Lung (tissue), 11 donors: ENCODE measurements at regions not wholly inside any gene's neighbourhood (a gene's known extent, or its start where the extent isn't known, plus 50 kb on each side); places are given as distances from the start of the nearest gene placed in this dataset.

ENCODE experiments used
- ATAC-seq: fragments of 200-7000 bp; cut with Tn5 transposase; one replicate; pipeline ENCODE4 v1.9.1; 2020; ENCODE audit warnings: moderate number of reproducible peaks; ENCODE audit not compliant: insufficient read depth, low FRiP score
- DNase-seq, 3 donors: peaks; one replicate each; pipeline ENCODE4 v3.0.0-alpha.2; 2013 to 2017
- H3K27ac ChIP-seq, 2 donors: one replicate each; pipeline ENCODE4 v1.5.1; 2013; ENCODE audit warnings: mild to moderate bottlenecking in 2 of 2, moderate library complexity in 2 of 2, control low read depth in 1 of 2, inconsistent platforms in 1 of 2, low read depth in 1 of 2, low read length in 1 of 2
- H3K27me3 ChIP-seq, 3 donors: one replicate each; pipeline ENCODE4 v1.5.1; 2013; ENCODE audit warnings: low read length in 2 of 3; ENCODE audit not compliant: control insufficient read depth in 3 of 3, insufficient read depth in 3 of 3
- H3K36me3 ChIP-seq, 4 donors: one replicate each; pipeline ENCODE4 v1.5.1; 2013; ENCODE audit warnings: low read length in 4 of 4, mild to moderate bottlenecking in 1 of 4, moderate library complexity in 1 of 4; ENCODE audit not compliant: control insufficient read depth in 4 of 4, insufficient read depth in 4 of 4
- H3K4me1 ChIP-seq, 5 donors: one replicate each; pipeline ENCODE4 v1.5.1; 2013; ENCODE audit warnings: low read length in 5 of 5, mild to moderate bottlenecking in 2 of 5, moderate library complexity in 1 of 5; ENCODE audit not compliant: control insufficient read depth in 5 of 5, insufficient read depth in 5 of 5
- H3K4me3 ChIP-seq: one replicate; pipeline ENCODE4 v1.5.1; 2013; ENCODE audit warnings: mild to moderate bottlenecking, control low read depth, moderate library complexity
- H3K9ac ChIP-seq, 2 donors: one replicate each; pipeline ENCODE4 v1.5.1; 2013; ENCODE audit warnings: low read length in 2 of 2, control low read depth in 1 of 2; ENCODE audit not compliant: insufficient read depth in 1 of 2
- H3K9me3 ChIP-seq, 4 donors: one replicate each; pipeline ENCODE4 v1.5.1; 2013; ENCODE audit warnings: low read length in 3 of 4, mild to moderate bottlenecking in 1 of 4, moderate library complexity in 1 of 4; ENCODE audit not compliant: control insufficient read depth in 4 of 4, insufficient read depth in 3 of 4
- WGBS, 2 donors: extraction: QIAGEN DNeasy Blood & Tissue Kit; methylation state at CpG; one replicate each; pipeline ENCODE4 v1.1.7; 2013; 5-methylcytosine and 5-hydroxymethylcytosine counted together
- TF ChIP-seq, protein P1 (sequence below): IDR thresholded peaks from 2 replicates; pipeline ENCODE4 v1.5.1; 2012; ENCODE audit warnings: mild to moderate bottlenecking; ENCODE audit errors: control extremely low read depth, extremely low read depth
- donor health status: control.
- donor health status: control.
- donor health status: Bipolar disorder and iron deficiency.
- donor health status: healthy.
- donor health status: DM: yes; HTN: yes; CAD: no.

DNA sequence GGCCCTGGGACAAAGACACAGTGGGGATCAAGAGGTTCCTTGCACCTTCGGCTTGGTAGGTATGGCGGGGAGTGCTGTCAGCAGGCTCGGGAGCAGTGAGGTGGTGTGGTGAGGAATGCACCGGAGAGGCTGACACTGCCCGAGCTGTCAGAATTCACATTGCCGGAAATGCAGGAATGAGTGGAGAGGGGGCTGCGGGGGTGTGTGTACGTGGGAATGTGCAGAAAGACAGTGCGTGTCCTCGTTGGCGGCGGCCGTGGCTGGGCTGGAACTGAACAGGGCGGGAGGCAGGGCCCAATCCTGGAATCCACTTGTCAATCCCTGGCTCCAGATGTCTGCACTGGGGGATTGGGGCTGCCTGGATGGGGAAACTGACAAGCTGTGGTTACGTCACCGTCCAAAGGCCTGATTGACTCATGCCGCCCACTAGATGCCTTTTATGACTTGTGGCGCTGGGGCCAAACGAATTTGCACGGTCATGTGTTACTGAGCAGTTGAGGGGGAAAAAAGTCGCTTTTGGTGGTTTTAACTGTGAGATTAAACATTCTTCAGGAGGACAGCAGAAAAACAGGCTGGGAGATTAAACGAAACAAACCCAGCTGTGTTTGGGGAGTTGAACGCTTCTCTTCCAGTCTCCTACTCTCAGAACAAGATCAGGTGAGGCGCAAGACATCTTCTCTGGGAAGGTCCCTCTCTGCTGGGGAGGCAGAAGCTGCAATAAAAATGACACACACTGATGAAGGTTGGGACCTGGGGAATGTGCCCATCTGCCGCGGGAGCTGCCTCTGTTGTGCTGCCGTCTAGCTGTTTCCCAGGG is 189.4 kb upstream of the GLI2 start:
- H3K9me3 ChIP-seq = no peaks in the 10 kb centered on the region
- H3K9ac ChIP-seq = peak overlapping the region in 1 of 2 donors; percentile 19
- H3K4me1 ChIP-seq = peaks cover 4 to 10% (median 8%) of the 10 kb centered on the region in 5 donors
- ATAC-seq = no peak
- no peaks in the 10 kb centered on the region for H3K27me3 ChIP-seq
- no peak overlapping the region for H3K4me3 ChIP-seq
- 68 to 74% methylated on average over 27 of the region's 27 CpGs for WGBS, 2 donors
- peak; percentile 48 to 65 (median 49) for DNase-seq
- H3K27ac ChIP-seq = no peak overlapping the region
- TF ChIP-seq, protein P1, sequence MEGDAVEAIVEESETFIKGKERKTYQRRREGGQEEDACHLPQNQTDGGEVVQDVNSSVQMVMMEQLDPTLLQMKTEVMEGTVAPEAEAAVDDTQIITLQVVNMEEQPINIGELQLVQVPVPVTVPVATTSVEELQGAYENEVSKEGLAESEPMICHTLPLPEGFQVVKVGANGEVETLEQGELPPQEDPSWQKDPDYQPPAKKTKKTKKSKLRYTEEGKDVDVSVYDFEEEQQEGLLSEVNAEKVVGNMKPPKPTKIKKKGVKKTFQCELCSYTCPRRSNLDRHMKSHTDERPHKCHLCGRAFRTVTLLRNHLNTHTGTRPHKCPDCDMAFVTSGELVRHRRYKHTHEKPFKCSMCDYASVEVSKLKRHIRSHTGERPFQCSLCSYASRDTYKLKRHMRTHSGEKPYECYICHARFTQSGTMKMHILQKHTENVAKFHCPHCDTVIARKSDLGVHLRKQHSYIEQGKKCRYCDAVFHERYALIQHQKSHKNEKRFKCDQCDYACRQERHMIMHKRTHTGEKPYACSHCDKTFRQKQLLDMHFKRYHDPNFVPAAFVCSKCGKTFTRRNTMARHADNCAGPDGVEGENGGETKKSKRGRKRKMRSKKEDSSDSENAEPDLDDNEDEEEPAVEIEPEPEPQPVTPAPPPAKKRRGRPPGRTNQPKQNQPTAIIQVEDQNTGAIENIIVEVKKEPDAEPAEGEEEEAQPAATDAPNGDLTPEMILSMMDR = no peak
- H3K36me3 ChIP-seq = no peaks in the 10 kb centered on the region

DNA sequence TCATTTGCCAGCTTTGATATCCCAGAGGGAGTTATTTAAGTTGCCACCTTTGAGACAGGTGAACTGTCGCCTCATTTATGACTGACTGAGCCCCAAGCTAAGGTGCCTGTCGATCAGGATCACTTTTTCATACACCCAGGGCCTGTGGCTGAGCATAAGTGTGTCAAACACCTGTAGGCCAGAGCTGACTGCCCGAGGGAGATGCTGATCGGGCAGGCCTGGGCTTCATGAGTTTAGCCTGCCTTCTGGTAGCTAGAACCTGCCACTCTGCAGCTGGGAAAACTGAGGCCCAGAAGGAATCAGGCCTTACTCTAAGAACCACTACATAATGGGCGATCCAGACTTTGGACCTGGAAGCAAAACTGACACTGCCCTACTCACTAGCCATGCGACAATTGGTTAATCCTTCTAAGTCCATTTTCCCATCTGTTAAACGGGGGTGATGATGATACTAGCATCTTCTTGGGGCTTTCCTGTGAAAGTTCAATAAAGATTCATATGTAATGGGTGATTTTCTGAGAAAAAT is 188.7 kb upstream of the GLI2 start:
- Histone ChIP-seq H3K4me3 (no peak overlapping the region), H3K9me3 (no peaks in the 10 kb centered on the region), H3K27ac (no peak overlapping the region), H3K36me3 (no peaks in the 10 kb centered on the region), H3K9ac (no peak overlapping the region), H3K4me1 (peaks cover 4 to 14% (median 9%) of the 10 kb centered on the region in 5 donors), H3K27me3 (no peaks in the 10 kb centered on the region)
- no peak for ATAC-seq
- TF ChIP-seq, protein P1 = no peak
- 92 to 93% methylated on average over 7 of the region's 7 CpGs for WGBS, 2 donors
- no peak for DNase-seq

DNA sequence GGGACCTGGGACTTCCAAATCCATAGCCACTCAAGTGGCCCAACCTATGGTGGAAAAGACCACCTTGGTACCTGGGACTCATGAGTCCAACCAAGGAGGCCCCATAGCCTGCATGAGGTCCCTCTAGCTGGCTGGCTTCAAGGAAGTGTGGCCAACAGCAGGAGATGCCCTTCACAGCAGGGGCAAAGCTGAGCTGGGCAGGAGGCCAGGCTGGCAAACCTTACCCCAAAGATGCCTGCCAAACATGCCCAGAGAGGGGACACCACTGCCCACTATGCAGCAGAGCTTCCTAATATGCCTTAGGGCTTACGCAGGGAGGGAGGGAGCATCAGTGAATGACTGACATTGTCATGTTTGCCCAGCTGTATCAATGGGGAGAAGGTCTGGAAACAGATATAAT is 188.0 kb upstream of the GLI2 start:
- Histone ChIP-seq H3K4me1 (peaks cover 7 to 20% (median 11%) of the 10 kb centered on the region in 5 donors), H3K27me3 (no peaks in the 10 kb centered on the region), H3K9me3 (no peaks in the 10 kb centered on the region), H3K4me3 (no peak overlapping the region), H3K36me3 (no peaks in the 10 kb centered on the region), H3K9ac (no peak overlapping the region), H3K27ac (no peak overlapping the region)
- ATAC-seq (no peak), DNase-seq (no peak)
- TF ChIP-seq, protein P1 = no peak
- 100% methylated on average over 1 of the region's 1 CpG for whole genome bisulfite sequencing, 2 donors
